ENCODE measurements at regions not wholly inside any gene's neighbourhood (a gene's known extent, or its start where the extent isn't known, plus 50 kb on each side); places are given as distances from the start of the nearest gene placed in this dataset.

- TF ChIP-seq SMAD1 (IDR thresholded peaks at IDR 0.05; ENCODE audit: low read depth, low read length, partially characterized antibody) (no peak), CTCF (IDR thresholded peaks at IDR 0.05 in 2 of 3, conservative IDR thresholded peaks at IDR 0.05 in 1 of 3; ENCODE audit: insufficient read depth in 2 of 3, low read depth in 1 of 3, low read length in 3 of 3) (no peak), UBTF (IDR thresholded peaks at IDR 0.05; ENCODE audit: borderline replicate concordance in 1 of 2, low read depth in 2 of 2, low read length in 2 of 2) (no peak), HNRNPLL (IDR thresholded peaks at IDR 0.05; ENCODE audit: low read depth, low read length, poor library complexity, severe bottlenecking) (no peak), ELF1 (tag; IDR thresholded peaks at IDR 0.05) (no peak), ZC3H11A (IDR thresholded peaks at IDR 0.05; ENCODE audit: low read depth, low read length) (no peak), E2F6 (IDR thresholded peaks at IDR 0.05; ENCODE audit: borderline replicate concordance in 1 of 2, extremely low read depth in 1 of 2, insufficient read depth in 1 of 2, insufficient read length in 1 of 2, low read depth in 1 of 2, low read length in 1 of 2, poor library complexity in 1 of 2, severe bottlenecking in 1 of 2) (no peak), CHD2 (IDR thresholded peaks at IDR 0.05; ENCODE audit: low read depth, low read length) (no peak), ZNF561 (CRISPR knock-in tag; conservative IDR thresholded peaks at IDR 0.05) (no peak), BRF2 (IDR thresholded peaks at IDR 0.05; ENCODE audit: borderline replicate concordance, insufficient read depth, insufficient read length) (no peak), GABPA (tag; conservative IDR thresholded peaks at IDR 0.05; ENCODE audit: low read depth) (no peak), ZNF274 (IDR thresholded peaks at IDR 0.05; ENCODE audit: borderline replicate concordance, low read depth, low read length) (no peak), ARID3A (IDR thresholded peaks at IDR 0.05; ENCODE audit: borderline replicate concordance, low read depth, low read length) (no peak)
These were observed 142.9 kb downstream of the GLUL start for GRCh38 chr1:182248721-182249120.

Measured in K562 (cell line).